Activated CD4-positive, CD25-positive, alpha-beta regulatory T cell treated with anti-CD3 and anti-CD28 coated beads, Interleukin-2, amount 50 U/mL, for 16 hours (primary cell): ENCODE measurements at regions not wholly inside any gene's neighbourhood (a gene's known extent, or its start where the extent isn't known, plus 50 kb on each side); places are given as distances from the start of the nearest gene placed in this dataset.

Source experiments
- DNase-seq: peaks from one replicate; pipeline ENCODE4 v3.0.0-alpha.2; 2020; ENCODE audit warnings: low read depth, low spot score

DNA sequence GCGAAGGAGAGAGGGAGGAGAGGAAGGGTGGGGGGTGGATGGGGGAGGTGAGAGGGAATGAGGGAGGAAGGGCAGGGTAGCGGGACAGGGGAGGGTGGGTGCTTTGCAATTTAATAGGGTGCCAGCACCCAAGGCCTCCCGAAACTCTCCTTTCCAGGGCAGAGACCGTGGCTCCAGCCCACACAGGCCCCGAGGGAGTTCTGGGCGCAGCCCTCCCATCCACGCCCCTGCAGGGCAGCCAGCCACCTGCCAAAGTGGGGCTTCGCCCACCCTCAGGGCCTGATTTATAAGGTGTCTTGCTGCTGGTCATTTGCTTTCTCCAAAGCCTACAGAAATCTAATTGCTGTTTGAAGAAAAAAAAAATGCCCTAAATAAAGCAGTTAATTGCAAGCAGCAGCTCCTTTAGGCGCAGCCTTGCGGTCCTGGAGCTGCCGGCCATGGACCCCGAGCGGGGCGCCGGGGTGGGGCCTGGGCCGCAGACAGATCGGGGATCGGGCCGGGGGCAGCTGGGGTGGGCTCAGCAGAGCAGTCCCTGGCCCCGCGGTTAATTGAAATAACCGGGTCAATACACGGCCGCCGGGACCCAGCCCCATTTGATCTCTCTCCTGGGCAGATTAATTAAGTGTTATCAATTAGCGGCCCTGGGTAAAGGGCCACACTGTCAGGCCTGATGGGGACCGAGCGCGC lies 106.0 kb upstream of the NKX1-1 start:
- no peak for DNase-seq

DNA sequence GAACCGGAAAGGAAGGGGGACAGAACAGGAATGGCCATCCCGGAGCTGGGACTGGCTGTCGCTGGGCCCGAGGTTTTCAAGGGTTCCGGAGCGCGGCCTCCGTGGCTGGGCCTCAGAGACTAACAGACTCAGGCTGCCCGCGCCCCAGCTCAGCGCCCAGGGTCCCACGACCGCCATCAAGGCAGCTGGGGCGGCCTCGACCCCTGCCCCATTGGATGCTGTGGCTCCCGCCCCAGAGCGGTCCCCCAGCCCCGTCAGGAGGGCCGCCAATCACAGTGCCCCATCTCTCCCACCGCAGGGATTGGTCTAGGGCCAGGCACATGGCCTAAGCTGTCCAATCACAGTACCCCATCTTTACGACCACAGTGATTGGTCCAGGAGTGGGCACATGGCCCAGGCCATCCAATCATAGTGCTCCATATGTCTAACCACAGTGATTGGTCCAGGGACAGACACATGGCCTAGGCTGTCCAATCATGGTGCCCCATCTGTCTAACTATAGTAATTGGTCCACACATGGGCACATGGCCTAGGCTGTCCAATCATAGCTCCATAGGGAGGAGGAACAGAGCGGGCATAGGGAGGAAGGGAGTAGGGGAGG lies 105.3 kb upstream of the NKX1-1 start:
- DNase-seq = no peak

DNA sequence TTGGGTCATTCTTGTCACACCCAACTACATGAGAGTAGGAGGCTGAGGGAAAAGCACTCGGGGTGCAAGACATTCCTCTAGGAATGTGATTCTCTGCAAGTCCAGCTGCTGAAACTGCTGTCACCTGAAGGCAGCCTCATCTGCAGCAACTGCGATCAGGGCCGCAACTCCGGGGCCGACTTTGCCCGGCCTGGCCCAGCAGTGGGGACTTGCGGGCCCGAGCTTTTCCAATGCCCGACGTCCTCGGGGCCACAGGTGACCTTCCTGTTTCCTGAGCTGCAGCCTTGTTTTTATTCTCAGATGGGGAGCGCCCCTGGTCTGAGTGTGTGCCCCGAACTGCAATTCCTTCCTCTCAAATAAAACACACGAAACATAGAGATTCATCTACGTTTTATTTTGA lies 104.7 kb upstream of the NKX1-1 start:
- DNase-seq = no peak

DNA sequence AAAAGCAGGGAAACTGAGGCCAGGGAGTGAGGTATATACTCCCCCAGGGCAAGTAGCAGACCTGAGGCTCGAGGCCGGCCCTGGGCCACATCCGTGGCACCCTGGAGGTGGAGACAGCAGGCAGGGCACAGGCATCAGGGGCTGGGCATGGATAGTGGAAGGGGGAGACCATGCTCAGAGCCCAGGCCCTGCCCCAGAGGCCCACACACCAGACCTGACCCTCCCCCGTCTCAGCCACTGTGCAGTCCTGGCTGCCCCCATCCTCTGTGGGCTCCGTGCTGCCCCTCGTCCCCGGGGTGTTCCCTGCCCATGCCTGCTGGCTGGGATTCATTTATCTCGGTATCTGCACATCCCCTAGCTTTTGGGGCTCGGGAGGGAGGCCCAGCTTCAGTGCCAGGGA lies 103.1 kb upstream of the NKX1-1 start:
- DNase-seq = no peak

DNA sequence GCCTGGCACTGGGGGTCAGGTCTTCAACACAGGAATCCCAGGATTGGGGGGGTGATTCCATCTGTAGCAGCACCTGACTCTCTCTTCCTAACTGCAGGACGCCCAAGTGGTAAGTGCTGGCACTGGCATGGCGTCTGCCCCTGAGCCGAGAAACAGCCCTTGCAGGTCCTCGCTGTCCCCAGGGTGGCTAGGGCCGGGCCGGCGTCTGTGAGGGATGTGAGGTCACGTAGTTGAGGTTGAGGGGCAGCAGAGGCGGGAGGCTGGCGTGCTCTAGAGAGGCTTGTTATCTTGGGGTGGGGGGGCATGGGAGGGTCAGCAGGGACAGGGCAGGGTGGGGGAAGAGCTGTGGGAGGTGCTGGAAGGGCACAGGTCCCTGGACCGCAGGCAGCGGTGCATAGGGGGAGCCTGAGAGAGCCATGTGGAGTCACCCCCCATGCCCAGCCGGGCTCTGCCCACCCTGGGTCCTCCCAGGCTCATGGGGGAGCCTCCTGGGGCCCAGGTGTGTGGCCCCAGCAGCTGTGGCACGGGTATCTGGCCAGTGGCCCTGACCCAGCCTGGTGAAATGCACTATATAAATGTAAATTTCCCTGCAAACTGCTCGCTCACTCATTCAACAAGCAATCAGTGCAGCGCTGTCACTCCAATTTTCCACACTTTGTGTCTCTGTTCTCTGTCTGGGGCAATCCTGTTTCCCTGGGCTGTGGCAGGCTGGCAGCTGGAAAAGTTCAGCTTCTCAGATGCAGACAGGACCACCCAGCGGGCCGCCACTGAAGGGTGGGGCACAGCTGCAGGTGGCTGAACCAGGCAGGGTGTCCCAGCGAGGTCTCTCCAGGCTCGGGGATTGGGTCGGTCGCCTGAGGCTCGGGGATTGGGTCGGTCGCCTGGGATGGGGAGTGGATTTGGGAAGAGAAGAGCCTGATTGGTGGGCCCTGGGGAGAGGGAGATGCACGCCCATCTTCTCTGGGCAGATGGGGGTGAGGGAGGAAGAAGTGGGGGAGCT lies 102.2 kb upstream of the NKX1-1 start:
- no peak for DNase-seq

DNA sequence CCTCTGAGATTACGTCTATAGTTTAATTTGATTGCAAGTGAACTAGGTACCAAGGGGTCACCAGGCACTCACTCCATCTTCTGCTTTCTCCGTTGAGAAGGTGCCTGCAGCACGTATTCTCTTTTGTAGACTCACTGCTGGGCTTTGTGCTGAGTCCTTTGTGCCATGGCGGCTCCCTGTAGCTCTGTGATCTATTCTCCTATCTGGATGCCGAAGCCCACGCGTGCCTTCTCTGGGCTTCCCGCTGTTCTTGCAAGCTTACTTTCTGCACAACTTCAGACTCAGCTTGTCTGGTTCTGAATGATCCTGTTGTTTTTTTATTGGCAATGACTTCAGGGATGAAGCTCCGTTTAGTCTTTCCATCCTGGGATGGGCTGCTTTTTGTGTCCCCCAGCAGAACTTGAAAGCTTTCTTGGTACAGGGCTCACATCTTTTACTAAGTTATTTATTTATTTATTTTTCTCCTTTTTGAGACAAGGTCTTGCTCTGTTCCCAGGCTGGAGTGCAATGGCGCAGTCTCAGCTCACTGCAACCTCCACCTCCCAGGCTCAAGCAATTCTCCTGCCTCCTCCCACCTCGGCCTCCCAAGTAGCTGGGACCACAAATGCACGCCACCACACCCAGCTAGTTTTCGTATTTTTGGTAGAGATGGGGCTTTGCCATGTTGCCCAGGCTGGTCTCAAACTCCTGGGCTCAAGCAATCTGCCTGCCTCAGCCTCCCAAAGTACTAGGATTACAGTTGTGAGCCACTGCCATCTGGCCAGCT lies 100.9 kb upstream of the NKX1-1 start:
- no peak for DNase-seq

DNA sequence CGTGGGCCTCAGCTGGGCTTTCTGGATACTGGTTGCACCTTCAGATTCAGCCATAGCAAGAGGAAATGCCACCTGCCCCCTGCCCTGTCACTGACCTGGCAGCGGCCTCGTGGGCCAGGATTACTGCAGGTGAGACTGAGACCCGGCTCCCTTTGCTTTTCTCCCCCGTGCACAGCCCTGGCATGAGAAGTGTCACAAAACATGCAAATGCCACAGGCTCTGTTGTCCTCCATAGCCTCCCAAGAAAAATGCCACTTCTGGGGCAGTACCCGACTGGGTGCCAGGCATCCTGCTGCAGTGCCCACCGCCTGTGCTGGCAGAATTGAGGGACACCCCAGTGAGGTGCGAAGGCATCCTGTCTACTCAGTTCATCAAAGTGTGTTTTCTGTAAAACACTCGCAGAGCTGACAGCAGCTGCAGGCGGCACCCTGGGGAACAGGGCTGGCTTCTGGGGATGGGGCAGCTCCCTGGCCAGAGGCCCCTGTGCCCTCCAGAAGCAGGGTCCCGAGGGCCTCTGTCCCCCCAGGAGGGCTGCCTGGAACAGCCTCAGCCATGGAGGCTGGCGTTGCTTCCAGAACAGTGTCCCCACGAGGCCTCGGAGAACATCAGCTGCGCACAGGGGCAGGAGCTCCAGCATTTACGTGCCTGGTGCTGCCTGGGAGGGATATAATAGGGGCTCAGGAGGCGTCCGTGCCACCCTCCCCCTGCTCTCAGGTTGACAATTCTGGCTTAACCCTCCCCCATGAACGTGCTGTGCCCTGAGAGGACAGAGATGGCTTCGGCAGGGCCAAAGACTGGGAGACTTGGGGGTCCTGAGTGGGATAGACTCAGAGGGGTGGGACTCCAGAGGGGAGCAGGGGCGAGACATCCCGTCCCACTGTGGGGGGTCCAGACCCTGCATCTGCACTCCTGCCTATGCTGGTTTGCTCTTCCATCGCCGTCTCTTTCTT lies 99.5 kb upstream of the NKX1-1 start:
- no peak for DNase-seq

DNA sequence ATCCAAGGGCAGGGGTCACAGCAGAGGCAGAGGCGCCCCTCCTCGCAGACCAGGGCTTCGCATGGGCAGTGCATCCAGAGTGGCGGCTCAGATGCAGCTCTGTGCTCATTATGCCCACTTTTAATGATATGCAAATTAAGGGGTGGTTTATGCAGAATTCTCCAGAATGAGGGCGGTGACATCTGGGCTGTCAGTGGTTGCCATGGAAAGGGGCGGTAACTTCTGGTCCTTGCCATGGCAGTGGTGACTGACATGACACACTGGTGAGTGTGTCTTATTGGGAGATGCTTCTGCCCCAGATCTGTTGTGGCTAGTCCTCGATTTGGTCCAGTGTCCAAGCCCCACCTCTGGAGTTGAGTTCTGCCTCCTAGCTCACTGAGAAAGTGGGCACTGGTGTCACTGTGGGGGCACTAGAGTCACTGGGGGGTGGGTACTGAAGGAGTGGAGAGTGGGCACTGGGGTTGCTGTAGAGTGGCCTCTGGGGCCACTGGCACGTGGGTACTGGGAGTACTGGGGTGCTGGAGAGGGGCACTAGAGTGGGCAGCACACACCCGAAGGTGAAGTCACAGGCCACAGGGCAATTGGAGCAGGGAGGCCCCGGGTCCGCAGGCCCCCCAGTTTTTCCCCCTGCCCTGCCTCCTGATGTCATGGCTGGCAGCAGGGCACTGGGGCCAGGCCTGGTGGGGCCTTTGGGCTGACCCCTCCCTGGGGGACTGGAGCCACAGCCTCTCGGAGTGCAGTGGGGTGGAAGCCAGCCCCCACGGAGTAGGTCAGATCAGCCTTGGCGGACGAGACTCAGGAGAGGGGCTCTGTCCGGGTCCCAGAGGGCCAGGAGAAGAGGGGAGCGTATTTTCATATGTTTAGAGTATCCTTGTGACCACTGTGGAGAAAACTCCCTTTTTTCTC lies 98.6 kb upstream of the NKX1-1 start:
- DNase-seq = no peak

DNA sequence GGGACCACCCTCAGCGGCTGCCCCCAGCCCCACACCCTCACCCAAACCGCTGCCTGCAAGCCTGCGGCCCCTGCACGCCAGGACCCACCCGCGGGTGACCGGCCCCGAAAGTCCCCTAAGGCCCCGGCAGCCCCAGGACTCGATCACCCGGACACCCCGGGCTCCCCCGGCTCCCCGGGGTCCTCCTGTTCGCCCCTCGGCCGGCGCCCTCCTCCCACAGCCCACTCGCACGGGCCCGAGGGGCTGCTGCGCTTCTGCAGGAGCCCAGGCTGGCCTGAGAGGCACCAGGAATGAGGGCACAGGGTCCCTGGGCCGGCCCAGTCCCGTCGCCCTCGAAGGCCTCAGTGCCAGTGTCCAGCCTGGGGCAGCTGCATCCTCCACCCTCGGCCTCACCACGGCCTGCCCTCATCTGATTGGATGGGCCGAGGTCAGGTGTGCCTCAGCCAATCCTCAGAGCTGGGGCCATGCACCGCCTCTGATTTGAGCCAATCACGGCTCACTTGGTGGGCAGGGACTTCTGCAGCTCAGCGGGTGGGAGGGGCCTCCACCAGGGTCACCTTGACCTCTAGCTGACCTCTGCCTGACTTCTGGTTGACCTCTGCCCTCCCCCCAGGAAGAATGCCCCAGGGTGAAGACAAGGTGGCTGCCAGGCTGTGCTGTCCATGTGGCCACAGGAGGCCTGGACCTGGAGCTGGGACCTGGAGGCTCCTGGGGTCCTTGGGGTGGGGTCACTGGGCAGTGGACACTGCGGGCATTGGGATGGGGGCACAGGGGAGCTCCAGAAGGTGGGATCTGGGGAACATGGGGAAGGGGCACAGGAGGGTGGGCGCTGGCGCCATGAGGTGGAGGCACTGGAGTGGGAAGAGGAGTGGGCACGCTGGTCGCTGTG lies 97.6 kb upstream of the NKX1-1 start:
- DNase-seq = no peak

DNA sequence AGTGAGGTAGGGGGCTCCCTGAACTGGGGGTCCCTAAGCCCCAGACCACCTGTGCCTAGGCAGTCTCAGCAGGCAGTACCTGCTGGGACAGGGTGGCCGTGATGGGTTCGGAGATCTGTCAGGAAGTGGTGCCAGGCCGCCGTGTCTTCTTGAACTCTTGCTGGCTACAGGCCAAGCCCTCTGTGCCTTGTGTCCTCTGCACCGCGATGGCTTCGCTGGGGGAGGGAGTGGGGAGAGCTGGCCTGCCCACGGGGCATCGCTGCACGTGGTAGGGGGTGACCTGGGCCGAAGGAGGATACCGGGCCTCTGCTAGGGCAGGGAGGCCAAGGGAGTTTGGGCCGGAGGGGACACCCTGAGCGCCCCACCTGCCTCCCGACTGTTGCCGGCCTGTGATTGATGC lies 96.7 kb upstream of the NKX1-1 start:
- DNase-seq = no peak

DNA sequence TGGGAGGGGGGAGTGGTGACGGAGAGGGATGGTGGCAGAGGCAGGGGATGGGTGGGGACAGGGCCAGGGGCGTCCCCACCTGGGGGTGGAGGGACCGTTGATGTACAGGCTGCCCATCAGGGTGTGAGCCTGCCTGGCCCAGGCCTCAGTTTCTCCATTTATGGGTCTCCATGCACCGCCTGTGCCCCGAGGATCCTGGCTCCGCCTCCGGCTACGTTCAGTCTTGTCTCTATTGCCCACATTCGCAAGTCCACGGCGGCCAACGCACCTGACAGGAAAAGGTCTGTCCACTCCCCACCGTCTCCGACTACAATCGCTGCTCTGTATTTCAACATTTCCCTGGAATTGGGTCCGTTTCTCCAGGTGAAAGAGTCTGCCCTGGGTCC lies 96.3 kb upstream of the NKX1-1 start:
- no peak for DNase-seq

DNA sequence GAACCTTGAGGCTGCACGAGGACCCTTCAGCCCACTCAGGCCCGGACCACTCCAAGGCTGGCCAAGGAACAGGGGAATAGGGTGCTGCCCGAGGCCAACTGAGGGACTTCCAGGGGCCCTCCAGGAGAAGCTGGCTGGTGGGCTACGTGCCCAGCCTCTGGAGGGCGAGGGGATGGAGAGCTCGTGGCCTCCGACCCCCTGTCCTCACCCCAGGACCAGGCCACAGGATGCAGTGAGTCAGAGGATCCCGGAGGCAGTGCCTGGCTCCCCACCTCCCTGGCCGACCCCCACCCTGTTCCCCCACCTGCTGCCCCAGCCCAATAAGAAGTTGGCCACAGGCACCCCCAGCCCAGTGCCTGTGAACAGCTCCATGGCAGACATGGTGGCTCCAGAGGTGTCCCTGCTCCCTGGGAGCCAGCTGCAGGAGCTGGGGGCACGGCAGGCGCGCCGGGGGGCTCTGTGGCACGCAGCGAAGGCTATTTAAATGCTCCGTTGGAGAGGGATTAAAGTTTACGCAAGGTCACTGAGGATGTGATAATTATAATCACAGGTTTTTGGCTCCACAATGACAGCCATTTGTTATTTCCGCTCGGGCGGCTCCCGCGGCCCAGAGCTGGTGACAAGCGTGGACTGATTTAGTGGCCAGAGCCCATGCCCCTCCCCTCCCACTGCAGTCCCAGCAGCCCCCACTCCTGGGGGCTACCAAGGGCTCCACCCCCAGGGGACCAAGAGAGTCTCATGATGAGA lies 95.7 kb upstream of the NKX1-1 start:
- no peak for DNase-seq

DNA sequence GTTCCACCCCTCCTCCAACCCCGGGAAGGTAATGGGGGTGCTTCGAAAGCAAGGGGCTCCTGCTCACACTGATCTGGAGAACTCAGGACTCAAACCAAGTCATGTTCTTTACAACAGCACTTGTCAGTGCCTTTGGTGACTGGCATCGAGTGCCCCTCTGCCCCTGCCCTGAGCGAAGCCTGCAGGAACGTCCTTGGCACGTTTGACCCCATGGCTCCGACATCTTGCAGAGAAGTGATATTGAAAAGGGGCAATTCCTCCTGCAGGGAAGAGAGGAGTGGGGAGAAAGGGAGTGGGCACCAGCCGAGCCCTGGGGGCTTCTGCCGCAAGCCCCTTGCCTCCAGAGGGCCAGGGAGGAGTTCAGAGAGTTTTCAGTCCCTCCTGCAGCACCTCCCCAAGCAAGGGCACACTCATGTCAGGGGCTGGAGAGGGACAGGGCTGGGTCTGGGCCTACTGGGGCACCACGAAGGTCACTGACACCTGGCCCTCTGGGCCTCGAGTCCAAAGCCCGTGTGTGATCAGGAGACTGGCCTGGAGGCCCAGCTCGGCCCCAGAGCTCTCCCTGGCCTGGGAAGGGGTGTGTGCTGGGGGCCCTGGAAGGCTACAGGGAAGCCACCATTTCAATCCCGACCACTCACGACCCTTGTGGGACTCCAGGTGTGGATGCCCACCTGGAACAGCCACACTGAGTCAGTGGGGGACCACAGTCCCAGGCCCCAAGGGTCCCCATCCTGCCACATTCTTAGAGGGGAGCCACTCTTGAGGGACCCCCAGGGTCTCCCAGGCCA lies 94.9 kb upstream of the NKX1-1 start:
- DNase-seq = no peak

DNA sequence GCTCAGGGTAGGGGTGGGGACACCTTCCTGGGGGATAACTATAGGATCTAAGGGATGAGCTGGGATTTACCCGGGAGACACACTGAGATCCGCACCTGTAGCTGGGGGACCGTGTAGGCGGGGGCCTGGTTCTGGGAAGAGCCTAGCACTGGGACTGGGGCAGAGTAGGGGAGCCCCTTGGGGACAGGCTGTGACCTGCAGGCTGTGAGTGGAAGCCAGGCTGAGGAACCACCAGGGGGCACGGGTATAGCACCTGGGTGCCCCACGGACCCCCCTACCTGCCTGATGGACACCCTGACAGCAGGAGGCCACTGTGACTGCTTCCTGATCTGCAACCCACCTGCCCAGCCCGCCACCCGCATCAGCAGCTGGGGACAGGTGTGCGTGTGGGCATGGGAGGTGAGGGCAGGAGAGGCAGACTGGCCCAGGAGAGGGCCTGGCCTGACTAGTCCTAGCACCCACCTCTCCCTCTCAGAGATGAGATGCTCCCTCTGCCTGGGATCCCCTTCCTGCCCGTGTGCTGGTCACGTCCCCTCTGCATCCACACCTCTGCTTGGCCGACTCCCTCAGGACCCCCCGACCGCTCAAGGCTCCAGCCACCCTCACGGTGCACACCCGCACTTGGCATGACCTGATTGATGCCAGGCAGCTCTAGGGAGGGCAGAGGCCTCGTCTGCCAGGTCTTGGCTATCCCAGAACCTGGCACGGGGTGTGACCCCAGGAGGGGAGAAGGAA lies 94.2 kb upstream of the NKX1-1 start:
- DNase-seq = no peak

DNA sequence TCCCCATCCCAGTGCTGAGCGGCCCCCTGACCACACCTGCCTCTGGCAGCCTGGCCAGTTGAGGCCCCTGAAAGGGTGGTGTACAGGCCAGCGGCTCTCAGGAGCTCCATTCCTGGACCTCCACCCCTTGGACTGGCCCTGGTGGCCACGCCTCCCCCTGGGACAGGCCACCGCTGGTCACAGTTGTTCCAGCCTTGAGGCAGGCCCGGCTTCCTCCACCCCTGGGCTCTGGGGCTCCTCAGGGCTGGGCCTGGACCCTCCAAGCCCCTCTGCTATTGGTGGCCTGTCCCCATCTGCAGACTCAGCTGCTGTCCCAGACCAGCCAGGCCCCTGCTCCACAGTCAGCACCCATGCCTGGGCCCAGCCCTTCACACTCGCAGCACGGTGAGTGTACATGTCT lies 93.2 kb upstream of the NKX1-1 start:
- no peak for DNase-seq

DNA sequence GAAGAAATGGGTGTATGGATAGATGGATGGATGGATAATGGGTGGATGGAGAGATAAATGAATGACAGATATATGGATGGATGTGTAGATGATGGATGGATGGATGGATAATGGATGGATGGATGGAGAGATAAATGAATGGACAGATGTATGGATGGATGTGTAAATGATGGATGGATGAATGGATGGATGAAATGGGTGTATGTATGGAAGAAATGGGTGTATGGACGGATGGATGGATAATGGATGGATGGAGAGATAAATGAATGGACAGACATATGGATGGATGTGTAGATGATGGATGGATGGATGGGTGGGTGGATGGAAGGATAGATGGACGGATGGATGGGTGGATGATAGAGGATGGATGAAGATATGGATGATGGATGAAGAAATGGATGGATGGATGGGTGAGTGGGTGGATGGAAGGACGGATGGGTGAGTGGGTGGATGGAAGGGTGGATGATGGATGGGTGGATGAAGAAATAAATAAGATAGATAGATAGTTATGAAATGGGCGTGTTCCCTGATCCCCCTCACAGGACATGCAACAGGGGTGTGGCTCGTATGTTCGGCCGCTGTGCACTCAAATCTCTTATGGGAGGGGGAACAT lies 91.1 kb upstream of the NKX1-1 start:
- DNase-seq = no peak
